HepG2 (cell line): ENCODE measurements at regions not wholly inside any gene's neighbourhood (a gene's known extent, or its start where the extent isn't known, plus 50 kb on each side); places are given as distances from the start of the nearest gene placed in this dataset.

ENCODE experiments used
- ATAC-seq: fragments of 200-7000 bp; cut with Tn5 transposase; 3 replicates; pipeline ENCODE4 v1.9.1; 2020; ENCODE audit warnings: mild to moderate bottlenecking, moderate library complexity
- BruUV-seq: library from RNA; stranded (reverse); fragments of 400-500 nt; replicated peaks from 2 replicates; lab custom pipeline; 2021; lab: Mats Ljungman, UMichigan
- CTCF ChIA-PET: fragments of 300-600 bp; formaldehyde crosslinking; extraction: SDS; loops from one replicate; lab custom pipeline; 2021; ENCODE audit warnings: low total read pairs, inconsistent platforms, low intra/inter-chr PET ratio; lab: Yijun Ruan, JAX
- POLR2A ChIA-PET: fragments of 350-600 bp; sonication (Branson Sonifier 250); formaldehyde crosslinking; loops from one replicate; lab custom pipeline; 2020; ENCODE audit warnings: antibody characterized with exemption, inconsistent platforms; lab: Yijun Ruan, JAX
- DNase-seq: peaks from one replicate; pipeline ENCODE4 v3.0.0-alpha.2; 2015; ENCODE audit warnings: low spot score
- FAIRE-seq: peaks from 3 replicates; lab custom pipeline; 2011; peaks lifted over from hg19 to GRCh38; lab: Jason Lieb, UNC
- H2AFZ ChIP-seq: one replicate; pipeline ENCODE4 v1.6.1; 2011; ENCODE audit warnings: low read length, inconsistent platforms
- H3K27ac ChIP-seq: fragments of 300-600 bp; 3 replicates; pipeline ENCODE4 v1.8.0; 2011; ENCODE audit warnings: mixed run types, mild to moderate bottlenecking, mixed read lengths, low read length, inconsistent platforms; ENCODE audit not compliant: insufficient read depth; ENCODE audit errors: extremely low read length
- H3K27me3 ChIP-seq, 2 experiments: fragments of 200-600 bp in 1 of 2; 2 replicates in 1 of 2; 3 replicates in 1 of 2; pipeline versions ENCODE4 v1.6.0 to v1.8.0; 2011; ENCODE audit warnings: low read length in 2 of 2, mild to moderate bottlenecking in 2 of 2, moderate library complexity in 2 of 2, inconsistent platforms in 1 of 2; ENCODE audit not compliant: insufficient read depth in 2 of 2, control insufficient read depth in 1 of 2
- H3K36me3 ChIP-seq, 2 experiments: fragments of 200-600 bp in 1 of 2; replicated peaks in 1 of 2; 2 replicates in 1 of 2; 3 replicates in 1 of 2; pipeline versions ENCODE4 v1.5.1 to v1.8.0; 2011; ENCODE audit warnings: low read length in 2 of 2, inconsistent platforms in 1 of 2; ENCODE audit not compliant: insufficient read depth in 2 of 2, control insufficient read depth in 1 of 2
- H3K4me1 ChIP-seq: 2 replicates; pipeline ENCODE4 v1.5.1; 2012; ENCODE audit warnings: low read length, inconsistent platforms; ENCODE audit not compliant: insufficient read depth
- H3K4me2 ChIP-seq: 2 replicates; pipeline ENCODE4 v1.6.0; 2011; ENCODE audit warnings: low read depth, low read length, inconsistent platforms
- H3K4me3 ChIP-seq, 3 experiments: fragments of 200-600 bp in 1 of 3; sonication (generic), shearing (Covaris generic) in 1 of 3; replicated peaks in 1 of 3; 2 replicates each; pipeline ENCODE4 v1.5.1; 2011 to 2016; ENCODE audit warnings: low read length in 3 of 3, inconsistent platforms in 2 of 3, low read depth in 2 of 3, mild to moderate bottlenecking in 2 of 3, control low read depth in 1 of 3, mixed read lengths in 1 of 3; ENCODE audit not compliant: insufficient read depth in 1 of 3
- H3K79me2 ChIP-seq: one replicate; pipeline ENCODE4 v1.6.1; 2011; ENCODE audit warnings: low read length, inconsistent platforms; ENCODE audit not compliant: insufficient read depth
- H3K9ac ChIP-seq: 2 replicates; pipeline ENCODE4 v1.6.0; 2011; ENCODE audit warnings: mild to moderate bottlenecking, low read depth, low read length, inconsistent platforms; ENCODE audit not compliant: insufficient read depth
- H3K9me3 ChIP-seq: 2 replicates; pipeline ENCODE4 v1.5.1; 2012; ENCODE audit warnings: mild to moderate bottlenecking, low read length
- H4K20me1 ChIP-seq: 2 replicates; pipeline ENCODE4 v1.6.0; 2011; ENCODE audit warnings: inconsistent platforms, mild to moderate bottlenecking, low read length, moderate library complexity; ENCODE audit not compliant: insufficient read depth
- FOXO4 ChIP-seq: sonication (generic); formaldehyde crosslinking; conservative IDR thresholded peaks from 2 replicates; pipeline ENCODE4 v1.8.1; 2023; ENCODE audit warnings: missing genetic modification reagents
- MED8 ChIP-seq: sonication (generic); formaldehyde crosslinking; IDR thresholded peaks from 2 replicates; pipeline ENCODE4 v1.8.1; 2023; ENCODE audit warnings: mild to moderate bottlenecking, missing genetic modification reagents; ENCODE audit not compliant: insufficient replicate concordance
- MXD4 ChIP-seq: IDR thresholded peaks from 2 replicates; pipeline ENCODE4 v1.6.1; 2016; ENCODE audit warnings: mild to moderate bottlenecking, missing biosample characterization, missing genetic modification reagents
- RAD21 ChIP-seq: fragments of 450-650 bp; formaldehyde crosslinking; IDR thresholded peaks from 2 replicates; pipeline ENCODE4 v1.5.0; 2020; ENCODE audit warnings: mild to moderate bottlenecking
- SMYD3 ChIP-seq: sonication (generic); formaldehyde crosslinking; IDR thresholded peaks from 2 replicates; pipeline ENCODE4 v1.8.1; 2023; ENCODE audit warnings: mild to moderate bottlenecking, missing genetic modification reagents
- SNAPC5 ChIP-seq: sonication (generic); formaldehyde crosslinking; IDR thresholded peaks from 2 replicates; pipeline ENCODE4 v1.8.1; 2023; ENCODE audit warnings: mild to moderate bottlenecking, missing genetic modification reagents, borderline replicate concordance
- ZFP36 ChIP-seq: fragments of 150-350 bp; IDR thresholded peaks from 2 replicates; pipeline ENCODE4 v1.6.1; 2018; ENCODE audit warnings: borderline replicate concordance, low read length, low read depth; ENCODE audit not compliant: partially characterized antibody
- ZNF17 ChIP-seq: sonication (generic); formaldehyde crosslinking; IDR thresholded peaks from 2 replicates; pipeline ENCODE4 v1.5.0; 2020; ENCODE audit warnings: mild to moderate bottlenecking, missing genetic modification reagents
- ZNF512B ChIP-seq: sonication (generic); formaldehyde crosslinking; IDR thresholded peaks from 2 replicates; pipeline ENCODE4 v1.5.1; 2020; ENCODE audit warnings: missing genetic modification reagents, mild to moderate bottlenecking, borderline replicate concordance
- ZSCAN25 ChIP-seq: sonication (generic); formaldehyde crosslinking; IDR thresholded peaks from 2 replicates; pipeline ENCODE4 v1.8.0; 2022; ENCODE audit warnings: mild to moderate bottlenecking, missing genetic modification reagents
- ZSCAN5A ChIP-seq: sonication (generic); formaldehyde crosslinking; IDR thresholded peaks from 2 replicates; pipeline ENCODE4 v1.8.0; 2022; ENCODE audit warnings: mild to moderate bottlenecking, missing genetic modification reagents, borderline replicate concordance
- WGBS: methylation state at CpG from one replicate; pipeline ENCODE4 v1.1.6; 2017; ENCODE audit warnings: low lambda C conversion rate; 5-methylcytosine and 5-hydroxymethylcytosine counted together
- in situ Hi-C: cut with HindIII; loops from 2 replicates; pipeline ENCODE4 v1.10.0; 2017; ENCODE audit warnings: low pct_unique_long_range_greater_than_20kb; ENCODE audit not compliant: extremely low pct_ligation_motif_present
- intact Hi-C: fragments of 100-400 bp; cut with micrococcal nuclease; formaldehyde crosslinking; loops from one replicate; pipeline ENCODE4 v1.10.0; 2022; ENCODE audit not compliant: unreplicated experiment
- TF ChIP-seq, protein P1 (sequence below): sonication (generic); formaldehyde crosslinking; IDR thresholded peaks from 2 replicates; pipeline ENCODE4 v1.4.0; 2020; ENCODE audit warnings: low read depth, missing genetic modification reagents
- TF ChIP-seq, protein P2 (sequence below): IDR thresholded peaks from 2 replicates; pipeline ENCODE4 v1.6.1; 2016; ENCODE audit warnings: missing genetic modification reagents, missing compliant biosample characterization

GRCh38 chr2:131674174-131674507 is 146.5 kb downstream of the CCDC74A start:
- ChIA-PET CTCF (interaction anchor here (2.3 kb wide), 1 partner anchor 127 kb away, joined by 23 read pairs; no protein-coding TSS in a partner anchor), POLR2A (interaction anchor here (3.4 kb wide), 1 partner anchor 8 kb away, joined by 35 read pairs; no protein-coding TSS in a partner anchor)
- Histone ChIP-seq H3K36me3 (no peaks in the 10 kb centered on the region), H3K4me3 (no peak overlapping the region; a peak in 1 of 6 replicates), H3K4me1 (peaks cover 25% of the 10 kb centered on the region), H4K20me1 (no peaks in the 10 kb centered on the region), H3K4me2 (peak overlapping the region; percentile 99), H2AFZ (no peak overlapping the region), H3K9me3 (no peaks in the 10 kb centered on the region; the same call in 1 of the 2 replicates), H3K79me2 (no peaks in the 10 kb centered on the region), H3K9ac (no peak overlapping the region), H3K27ac (no peak overlapping the region), H3K27me3 (peaks cover 0 to 8% of the 10 kb centered on the region in 2 experiments; a peak in 2 of 5 replicates)
- BruUV-seq: no TSS peak
- ATAC-seq (no peak), DNase-seq (no peak), FAIRE-seq (no peak)
- 0% methylated on average over 6 of the region's 6 CpGs for WGBS
- intact Hi-C loops: loop anchor here (2.0 to 5.0 kb wide), 2 partner anchors 129 to 182 kb away; partner anchors contain the start of gene MZT2A
- in situ Hi-C loops: loop anchor here (25.0 kb wide), 2 partner anchors 262 to 512 kb away; no protein-coding TSS in a partner anchor
- TF ChIP-seq MXD4 (CRISPR knock-in tag): no peak
- TF ChIP-seq RAD21 (CRISPR knock-in tag): no peak
- peak; percentile 66 for TF ChIP-seq SMYD3 (CRISPR knock-in tag)
- TF ChIP-seq ZNF512B (CRISPR knock-in tag): 0 out of 2 replicates have a peak, but pooled peaks have one; percentile 91
- 0 out of 2 replicates have a peak, but pooled peaks have one; percentile 57 for TF ChIP-seq ZSCAN5A (CRISPR knock-in tag)
- TF ChIP-seq ZSCAN25 (CRISPR knock-in tag): 0 out of 2 replicates have a peak, but pooled peaks have one; percentile 5
- TF ChIP-seq SNAPC5 (CRISPR knock-in tag): 0 out of 2 replicates have a peak, but pooled peaks have one; percentile 49
- TF ChIP-seq, protein P1, sequence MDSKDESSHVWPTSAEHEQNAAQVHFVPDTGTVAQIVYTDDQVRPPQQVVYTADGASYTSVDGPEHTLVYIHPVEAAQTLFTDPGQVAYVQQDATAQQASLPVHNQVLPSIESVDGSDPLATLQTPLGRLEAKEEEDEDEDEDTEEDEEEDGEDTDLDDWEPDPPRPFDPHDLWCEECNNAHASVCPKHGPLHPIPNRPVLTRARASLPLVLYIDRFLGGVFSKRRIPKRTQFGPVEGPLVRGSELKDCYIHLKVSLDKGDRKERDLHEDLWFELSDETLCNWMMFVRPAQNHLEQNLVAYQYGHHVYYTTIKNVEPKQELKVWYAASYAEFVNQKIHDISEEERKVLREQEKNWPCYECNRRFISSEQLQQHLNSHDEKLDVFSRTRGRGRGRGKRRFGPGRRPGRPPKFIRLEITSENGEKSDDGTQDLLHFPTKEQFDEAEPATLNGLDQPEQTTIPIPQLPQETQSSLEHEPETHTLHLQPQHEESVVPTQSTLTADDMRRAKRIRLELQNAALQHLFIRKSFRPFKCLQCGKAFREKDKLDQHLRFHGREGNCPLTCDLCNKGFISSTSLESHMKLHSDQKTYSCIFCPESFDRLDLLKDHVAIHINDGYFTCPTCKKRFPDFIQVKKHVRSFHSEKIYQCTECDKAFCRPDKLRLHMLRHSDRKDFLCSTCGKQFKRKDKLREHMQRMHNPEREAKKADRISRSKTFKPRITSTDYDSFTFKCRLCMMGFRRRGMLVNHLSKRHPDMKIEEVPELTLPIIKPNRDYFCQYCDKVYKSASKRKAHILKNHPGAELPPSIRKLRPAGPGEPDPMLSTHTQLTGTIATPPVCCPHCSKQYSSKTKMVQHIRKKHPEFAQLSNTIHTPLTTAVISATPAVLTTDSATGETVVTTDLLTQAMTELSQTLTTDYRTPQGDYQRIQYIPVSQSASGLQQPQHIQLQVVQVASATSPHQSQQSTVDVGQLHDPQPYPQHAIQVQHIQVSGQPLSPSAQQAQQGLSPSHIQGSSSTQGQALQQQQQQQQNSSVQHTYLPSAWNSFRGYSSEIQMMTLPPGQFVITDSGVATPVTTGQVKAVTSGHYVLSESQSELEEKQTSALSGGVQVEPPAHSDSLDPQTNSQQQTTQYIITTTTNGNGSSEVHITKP: no peak
- no peak for TF ChIP-seq ZNF17 (CRISPR knock-in tag)
- TF ChIP-seq MED8 (CRISPR knock-in tag): no peak
- no peak for TF ChIP-seq ZFP36
- TF ChIP-seq FOXO4: 0 out of 2 replicates have a peak, but pooled peaks have one; percentile 37
- TF ChIP-seq, protein P2, sequence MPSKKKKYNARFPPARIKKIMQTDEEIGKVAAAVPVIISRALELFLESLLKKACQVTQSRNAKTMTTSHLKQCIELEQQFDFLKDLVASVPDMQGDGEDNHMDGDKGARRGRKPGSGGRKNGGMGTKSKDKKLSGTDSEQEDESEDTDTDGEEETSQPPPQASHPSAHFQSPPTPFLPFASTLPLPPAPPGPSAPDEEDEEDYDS (CRISPR knock-in tag): no peak
